ENCODE measurements at regions not wholly inside any gene's neighbourhood (a gene's known extent, or its start where the extent isn't known, plus 50 kb on each side); places are given as distances from the start of the nearest gene placed in this dataset.

DNA sequence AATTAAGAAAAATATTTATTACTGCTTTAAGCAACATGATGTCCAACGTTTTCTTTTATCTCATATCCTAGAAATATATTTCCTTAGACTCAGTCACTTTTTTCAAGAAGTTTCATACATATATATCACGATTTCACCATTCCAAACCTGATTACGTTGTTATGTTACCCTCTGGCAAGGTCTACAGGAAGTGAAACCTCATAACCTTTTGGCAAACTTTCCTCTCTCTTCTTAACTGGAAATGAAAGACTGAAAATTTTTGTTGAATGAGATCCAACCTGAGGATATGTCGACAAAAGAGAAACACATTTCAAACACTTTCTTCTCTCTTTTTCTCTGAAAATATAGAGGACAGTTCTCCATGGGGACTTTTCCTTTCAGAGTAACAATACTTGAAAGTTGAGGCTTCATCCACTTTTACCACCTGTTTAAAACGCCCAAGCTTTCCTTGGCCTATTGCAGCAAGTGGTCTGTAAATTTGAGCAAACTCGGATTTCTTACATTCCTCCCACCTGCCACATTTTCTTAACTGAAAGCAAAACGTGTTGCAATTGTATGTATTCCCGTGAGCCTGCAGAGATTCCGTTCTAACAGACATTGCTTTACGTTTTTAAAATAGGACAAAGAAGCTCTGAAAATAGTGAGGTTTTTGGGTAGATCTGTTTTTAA is 298.1 kb downstream of the CETN3 start:
- intact Hi-C loops (cut with DNase I; ENCODE audit: low total_unique reads): no loop called here

DNA sequence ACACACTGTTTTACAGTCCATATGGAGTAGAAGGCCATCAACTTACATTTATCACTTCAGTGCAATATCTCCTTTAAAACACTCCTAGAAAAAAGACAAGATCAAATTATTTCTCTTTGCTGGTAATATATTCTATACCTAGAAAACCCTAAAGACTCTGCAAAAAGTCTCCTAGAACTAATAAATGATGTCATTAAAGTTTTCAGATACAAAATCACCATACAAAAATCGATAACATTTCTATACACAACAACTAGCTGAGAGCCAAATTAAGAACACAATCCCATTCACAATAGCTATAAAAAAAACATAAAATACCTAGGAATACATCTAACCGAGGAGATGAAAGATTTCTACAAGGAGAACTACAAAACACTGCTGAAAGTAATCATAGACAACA is 300.3 kb downstream of the CETN3 start:
- no peaks in the 10 kb centered on the region for H3K36me3 ChIP-seq
- H3K27me3 ChIP-seq: no peaks in the 10 kb centered on the region
- in situ Hi-C loops (cut with MboI; ENCODE audit: low pct_ligation_motif_present in 1 of 4, low pct_unique_long_range_greater_than_20kb in 1 of 4, low sequenced_read_pairs in 3 of 4) (no loop called here), intact Hi-C loops (cut with DNase I; ENCODE audit: low total_unique reads) (no loop called here)
- peaks cover 0 to 3% (median 0%) of the 10 kb centered on the region in 4 donors for H3K4me1 ChIP-seq
- peaks cover 0 to 3% of the 10 kb centered on the region in 2 donors for H3K9me3 ChIP-seq
- DNase-seq: no peak
- H3K27ac ChIP-seq: no peak overlapping the region
- 38 to 41% methylated on average over 2 of the region's 2 CpGs for WGBS, 2 donors (ENCODE audit: low coverage in 1 of 2)
- H3K4me3 ChIP-seq: no peak overlapping the region
- TF ChIP-seq, protein P1, sequence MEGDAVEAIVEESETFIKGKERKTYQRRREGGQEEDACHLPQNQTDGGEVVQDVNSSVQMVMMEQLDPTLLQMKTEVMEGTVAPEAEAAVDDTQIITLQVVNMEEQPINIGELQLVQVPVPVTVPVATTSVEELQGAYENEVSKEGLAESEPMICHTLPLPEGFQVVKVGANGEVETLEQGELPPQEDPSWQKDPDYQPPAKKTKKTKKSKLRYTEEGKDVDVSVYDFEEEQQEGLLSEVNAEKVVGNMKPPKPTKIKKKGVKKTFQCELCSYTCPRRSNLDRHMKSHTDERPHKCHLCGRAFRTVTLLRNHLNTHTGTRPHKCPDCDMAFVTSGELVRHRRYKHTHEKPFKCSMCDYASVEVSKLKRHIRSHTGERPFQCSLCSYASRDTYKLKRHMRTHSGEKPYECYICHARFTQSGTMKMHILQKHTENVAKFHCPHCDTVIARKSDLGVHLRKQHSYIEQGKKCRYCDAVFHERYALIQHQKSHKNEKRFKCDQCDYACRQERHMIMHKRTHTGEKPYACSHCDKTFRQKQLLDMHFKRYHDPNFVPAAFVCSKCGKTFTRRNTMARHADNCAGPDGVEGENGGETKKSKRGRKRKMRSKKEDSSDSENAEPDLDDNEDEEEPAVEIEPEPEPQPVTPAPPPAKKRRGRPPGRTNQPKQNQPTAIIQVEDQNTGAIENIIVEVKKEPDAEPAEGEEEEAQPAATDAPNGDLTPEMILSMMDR (IDR thresholded peaks at IDR 0.05): no peak
- TF ChIP-seq POLR2A (IDR thresholded peaks at IDR 0.05) (no peak), EP300 (IDR thresholded peaks at IDR 0.05; ENCODE audit: low read depth) (no peak), POLR2AphosphoS5 (IDR thresholded peaks at IDR 0.05) (no peak)

More for the DNA sequence above, 298.1 kb downstream of the CETN3 start:
- H3K4me1 ChIP-seq: peaks cover 0 to 3% (median 0%) of the 10 kb centered on the region in 4 donors
- DNase-seq: no peak
- in situ Hi-C loops (cut with MboI; ENCODE audit: low pct_ligation_motif_present in 1 of 4, low pct_unique_long_range_greater_than_20kb in 1 of 4, low sequenced_read_pairs in 3 of 4): no loop called here
- H3K36me3 ChIP-seq: no peaks in the 10 kb centered on the region
- 52 to 62% methylated on average over 10 of the region's 10 CpGs for WGBS, 2 donors (ENCODE audit: low coverage in 1 of 2)
- no peaks in the 10 kb centered on the region for H3K9me3 ChIP-seq
- no peak for TF ChIP-seq EP300 (IDR thresholded peaks at IDR 0.05; ENCODE audit: low read depth)
- no peaks in the 10 kb centered on the region for H3K27me3 ChIP-seq
- H3K4me3 ChIP-seq: no peak overlapping the region
- no peak overlapping the region for H3K27ac ChIP-seq

DNA sequence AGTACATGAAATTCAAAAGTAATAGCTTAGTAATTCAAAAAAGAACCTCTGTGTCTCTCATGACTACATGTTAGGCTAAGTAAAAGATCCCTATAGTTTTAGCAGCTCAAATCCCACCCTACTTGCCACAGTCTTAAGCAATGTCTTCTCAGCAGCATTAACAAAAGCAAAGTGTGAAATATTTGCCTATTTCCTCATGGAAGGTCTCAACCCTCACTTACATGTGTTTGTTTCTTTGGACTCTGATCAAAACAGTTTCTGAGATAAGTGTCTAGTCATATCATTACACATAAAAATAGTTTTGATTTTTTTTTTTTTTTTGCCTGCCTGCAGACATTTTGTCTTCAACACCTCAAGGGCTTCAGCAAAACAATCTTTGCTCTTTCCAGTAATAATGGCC is 310.5 kb downstream of the CETN3 start:
- intact Hi-C loops (cut with DNase I; ENCODE audit: low total_unique reads): no loop called here
- in situ Hi-C loops (cut with MboI; ENCODE audit: low pct_ligation_motif_present in 1 of 4, low pct_unique_long_range_greater_than_20kb in 1 of 4, low sequenced_read_pairs in 3 of 4): no loop called here
- no peaks in the 10 kb centered on the region for H3K9me3 ChIP-seq
- no peaks in the 10 kb centered on the region for H3K4me1 ChIP-seq
- no peak overlapping the region for H3K4me3 ChIP-seq
- H3K27me3 ChIP-seq: no peaks in the 10 kb centered on the region
- DNase-seq: no peak
- no peaks in the 10 kb centered on the region for H3K36me3 ChIP-seq
- H3K27ac ChIP-seq: no peak overlapping the region
- no peak for TF ChIP-seq POLR2AphosphoS5 (IDR thresholded peaks at IDR 0.05)
- no peak for TF ChIP-seq EP300 (IDR thresholded peaks at IDR 0.05; ENCODE audit: low read depth)
- no peak for TF ChIP-seq POLR2A (IDR thresholded peaks at IDR 0.05)
- TF ChIP-seq, protein P1 (IDR thresholded peaks at IDR 0.05): no peak

GRCh38 chr5:90097082-90097477 is 312.5 kb downstream of the CETN3 start:
- no peak overlapping the region for H3K4me3 ChIP-seq
- H3K27me3 ChIP-seq: no peaks in the 10 kb centered on the region
- no peak for DNase-seq
- H3K27ac ChIP-seq: no peak overlapping the region
- WGBS, 2 donors (ENCODE audit: low coverage in 1 of 2): 87 to 93% methylated on average over 4 of the region's 4 CpGs
- intact Hi-C loops (cut with DNase I; ENCODE audit: low total_unique reads) (no loop called here), in situ Hi-C loops (cut with MboI; ENCODE audit: low pct_ligation_motif_present in 1 of 4, low pct_unique_long_range_greater_than_20kb in 1 of 4, low sequenced_read_pairs in 3 of 4) (no loop called here)
- no peaks in the 10 kb centered on the region for H3K36me3 ChIP-seq
- H3K4me1 ChIP-seq: no peaks in the 10 kb centered on the region
- no peaks in the 10 kb centered on the region for H3K9me3 ChIP-seq
- TF ChIP-seq, protein P1 (IDR thresholded peaks at IDR 0.05): no peak
- TF ChIP-seq POLR2AphosphoS5 (IDR thresholded peaks at IDR 0.05) (no peak), POLR2A (IDR thresholded peaks at IDR 0.05) (no peak), EP300 (IDR thresholded peaks at IDR 0.05; ENCODE audit: low read depth) (no peak)
